ENCODE measurements at regions not wholly inside any gene's neighbourhood (a gene's known extent, or its start where the extent isn't known, plus 50 kb on each side); places are given as distances from the start of the nearest gene placed in this dataset.

DNA sequence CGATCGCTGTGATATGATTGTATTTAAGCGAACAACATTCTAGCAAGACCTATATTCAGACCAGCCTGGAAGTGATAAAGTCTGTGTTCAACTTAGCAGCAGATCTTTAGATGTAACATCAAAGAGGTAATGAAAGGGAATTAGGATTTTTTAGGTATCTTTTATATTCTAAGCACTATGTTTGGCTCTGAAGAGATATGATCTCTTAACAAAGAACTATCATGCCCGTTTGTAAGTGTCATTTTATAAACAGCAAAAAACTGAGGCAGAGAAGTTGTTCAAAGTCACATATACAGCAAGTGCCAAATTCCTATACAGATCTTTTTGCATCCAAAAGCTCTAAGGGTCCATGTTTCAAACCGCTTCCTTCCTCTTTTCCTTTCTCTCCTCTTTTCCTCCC is 53.0 kb upstream of the TIAM1 start:
- no peak for DNase-seq (ENCODE audit: extremely low read depth in 1 of 4, low spot score in 3 of 4)
- H3K79me2 ChIP-seq (ENCODE audit: control insufficient read depth, insufficient read depth, low read length) = no peaks in the 10 kb centered on the region
- no peaks in the 10 kb centered on the region for H3K4me1 ChIP-seq (replicated peaks in 1 of 2; ENCODE audit: control insufficient read depth in 2 of 2, insufficient read depth in 2 of 2, low read length in 2 of 2)
- BruUV-seq (replicated peaks) = no TSS peak
- no peaks in the 10 kb centered on the region for H3K36me3 ChIP-seq (ENCODE audit: control insufficient read depth, insufficient read depth, low read length)
- H3K9ac ChIP-seq (ENCODE audit: insufficient read depth in 1 of 2, low read depth in 2 of 2, low read length in 2 of 2) = no peak overlapping the region
- peaks cover 6 to 26% of the 10 kb centered on the region in 2 experiments; a peak in 3 of 5 replicates for H3K27me3 ChIP-seq (ENCODE audit: control insufficient read depth in 2 of 2, insufficient read depth in 2 of 2, low read length in 2 of 2)
- H3K27ac ChIP-seq (ENCODE audit: extremely low read depth, low read depth, low read length) = no peak overlapping the region
- H2AFZ ChIP-seq (ENCODE audit: low read depth, low read length) = no peak overlapping the region
- no peaks in the 10 kb centered on the region for H4K20me1 ChIP-seq (replicated peaks; ENCODE audit: control insufficient read depth, insufficient read depth, low read length)
- under 1% methylated on average over 5 of the region's 5 CpGs for WGBS (ENCODE audit: insufficient coverage, low coverage, missing lambda C conversion rate)
- CTCF ChIA-PET (ENCODE audit: low intra/inter-chr PET ratio) = no interaction called here
- intact Hi-C loops (cut with micrococcal nuclease) (no loop called here), in situ Hi-C loops (cut with MboI) (no loop called here)
- H3K4me3 ChIP-seq = no peak overlapping the region
- no peak for FAIRE-seq
- POLR2A ChIA-PET = no interaction called here
- no peak for ATAC-seq
- no peaks in the 10 kb centered on the region for H3K9me3 ChIP-seq (replicated peaks; ENCODE audit: control insufficient read depth, insufficient read depth, low read depth, low read length)
- H3K9me1 ChIP-seq (ENCODE audit: control insufficient read depth, insufficient read depth, low read length) = no peaks in the 10 kb centered on the region
- no peak overlapping the region for H3K4me2 ChIP-seq (ENCODE audit: insufficient read depth, low read length)
- no peak for TF ChIP-seq CTBP1 (IDR thresholded peaks at IDR 0.05; ENCODE audit: borderline replicate concordance)
- TF ChIP-seq, protein P1, sequence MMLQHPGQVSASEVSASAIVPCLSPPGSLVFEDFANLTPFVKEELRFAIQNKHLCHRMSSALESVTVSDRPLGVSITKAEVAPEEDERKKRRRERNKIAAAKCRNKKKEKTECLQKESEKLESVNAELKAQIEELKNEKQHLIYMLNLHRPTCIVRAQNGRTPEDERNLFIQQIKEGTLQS (IDR thresholded peaks at IDR 0.05) = no peak
- TF ChIP-seq, protein P1 (CRISPR knock-in tag; conservative IDR thresholded peaks at IDR 0.05) = no peak
- TF ChIP-seq CREM (IDR thresholded peaks at IDR 0.05; ENCODE audit: low read depth) = no peak
- TF ChIP-seq RHOXF2B (CRISPR knock-in tag; conservative IDR thresholded peaks at IDR 0.05) = no peak
- TF ChIP-seq FOXA3 (CRISPR knock-in tag; conservative IDR thresholded peaks at IDR 0.05 in 1 of 2, IDR thresholded peaks at IDR 0.05 in 1 of 2) = no peak
- TF ChIP-seq, protein P2, sequence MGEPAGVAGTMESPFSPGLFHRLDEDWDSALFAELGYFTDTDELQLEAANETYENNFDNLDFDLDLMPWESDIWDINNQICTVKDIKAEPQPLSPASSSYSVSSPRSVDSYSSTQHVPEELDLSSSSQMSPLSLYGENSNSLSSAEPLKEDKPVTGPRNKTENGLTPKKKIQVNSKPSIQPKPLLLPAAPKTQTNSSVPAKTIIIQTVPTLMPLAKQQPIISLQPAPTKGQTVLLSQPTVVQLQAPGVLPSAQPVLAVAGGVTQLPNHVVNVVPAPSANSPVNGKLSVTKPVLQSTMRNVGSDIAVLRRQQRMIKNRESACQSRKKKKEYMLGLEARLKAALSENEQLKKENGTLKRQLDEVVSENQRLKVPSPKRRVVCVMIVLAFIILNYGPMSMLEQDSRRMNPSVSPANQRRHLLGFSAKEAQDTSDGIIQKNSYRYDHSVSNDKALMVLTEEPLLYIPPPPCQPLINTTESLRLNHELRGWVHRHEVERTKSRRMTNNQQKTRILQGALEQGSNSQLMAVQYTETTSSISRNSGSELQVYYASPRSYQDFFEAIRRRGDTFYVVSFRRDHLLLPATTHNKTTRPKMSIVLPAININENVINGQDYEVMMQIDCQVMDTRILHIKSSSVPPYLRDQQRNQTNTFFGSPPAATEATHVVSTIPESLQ (CRISPR knock-in tag; IDR thresholded peaks at IDR 0.05) = no peak
- no peak for TF ChIP-seq ZNF584 (CRISPR knock-in tag; IDR thresholded peaks at IDR 0.05; ENCODE audit: low read depth)
- no peak for TF ChIP-seq ETV1 (tag; conservative IDR thresholded peaks at IDR 0.05; ENCODE audit: low read depth)
- TF ChIP-seq MECOM (CRISPR knock-in tag; IDR thresholded peaks at IDR 0.05) = no peak
- no peak for TF ChIP-seq NBN (IDR thresholded peaks at IDR 0.05; ENCODE audit: low read depth)
- no peak for TF ChIP-seq ZNF764 (CRISPR knock-in tag; IDR thresholded peaks at IDR 0.05; ENCODE audit: low read depth)
- TF ChIP-seq, protein P3, sequence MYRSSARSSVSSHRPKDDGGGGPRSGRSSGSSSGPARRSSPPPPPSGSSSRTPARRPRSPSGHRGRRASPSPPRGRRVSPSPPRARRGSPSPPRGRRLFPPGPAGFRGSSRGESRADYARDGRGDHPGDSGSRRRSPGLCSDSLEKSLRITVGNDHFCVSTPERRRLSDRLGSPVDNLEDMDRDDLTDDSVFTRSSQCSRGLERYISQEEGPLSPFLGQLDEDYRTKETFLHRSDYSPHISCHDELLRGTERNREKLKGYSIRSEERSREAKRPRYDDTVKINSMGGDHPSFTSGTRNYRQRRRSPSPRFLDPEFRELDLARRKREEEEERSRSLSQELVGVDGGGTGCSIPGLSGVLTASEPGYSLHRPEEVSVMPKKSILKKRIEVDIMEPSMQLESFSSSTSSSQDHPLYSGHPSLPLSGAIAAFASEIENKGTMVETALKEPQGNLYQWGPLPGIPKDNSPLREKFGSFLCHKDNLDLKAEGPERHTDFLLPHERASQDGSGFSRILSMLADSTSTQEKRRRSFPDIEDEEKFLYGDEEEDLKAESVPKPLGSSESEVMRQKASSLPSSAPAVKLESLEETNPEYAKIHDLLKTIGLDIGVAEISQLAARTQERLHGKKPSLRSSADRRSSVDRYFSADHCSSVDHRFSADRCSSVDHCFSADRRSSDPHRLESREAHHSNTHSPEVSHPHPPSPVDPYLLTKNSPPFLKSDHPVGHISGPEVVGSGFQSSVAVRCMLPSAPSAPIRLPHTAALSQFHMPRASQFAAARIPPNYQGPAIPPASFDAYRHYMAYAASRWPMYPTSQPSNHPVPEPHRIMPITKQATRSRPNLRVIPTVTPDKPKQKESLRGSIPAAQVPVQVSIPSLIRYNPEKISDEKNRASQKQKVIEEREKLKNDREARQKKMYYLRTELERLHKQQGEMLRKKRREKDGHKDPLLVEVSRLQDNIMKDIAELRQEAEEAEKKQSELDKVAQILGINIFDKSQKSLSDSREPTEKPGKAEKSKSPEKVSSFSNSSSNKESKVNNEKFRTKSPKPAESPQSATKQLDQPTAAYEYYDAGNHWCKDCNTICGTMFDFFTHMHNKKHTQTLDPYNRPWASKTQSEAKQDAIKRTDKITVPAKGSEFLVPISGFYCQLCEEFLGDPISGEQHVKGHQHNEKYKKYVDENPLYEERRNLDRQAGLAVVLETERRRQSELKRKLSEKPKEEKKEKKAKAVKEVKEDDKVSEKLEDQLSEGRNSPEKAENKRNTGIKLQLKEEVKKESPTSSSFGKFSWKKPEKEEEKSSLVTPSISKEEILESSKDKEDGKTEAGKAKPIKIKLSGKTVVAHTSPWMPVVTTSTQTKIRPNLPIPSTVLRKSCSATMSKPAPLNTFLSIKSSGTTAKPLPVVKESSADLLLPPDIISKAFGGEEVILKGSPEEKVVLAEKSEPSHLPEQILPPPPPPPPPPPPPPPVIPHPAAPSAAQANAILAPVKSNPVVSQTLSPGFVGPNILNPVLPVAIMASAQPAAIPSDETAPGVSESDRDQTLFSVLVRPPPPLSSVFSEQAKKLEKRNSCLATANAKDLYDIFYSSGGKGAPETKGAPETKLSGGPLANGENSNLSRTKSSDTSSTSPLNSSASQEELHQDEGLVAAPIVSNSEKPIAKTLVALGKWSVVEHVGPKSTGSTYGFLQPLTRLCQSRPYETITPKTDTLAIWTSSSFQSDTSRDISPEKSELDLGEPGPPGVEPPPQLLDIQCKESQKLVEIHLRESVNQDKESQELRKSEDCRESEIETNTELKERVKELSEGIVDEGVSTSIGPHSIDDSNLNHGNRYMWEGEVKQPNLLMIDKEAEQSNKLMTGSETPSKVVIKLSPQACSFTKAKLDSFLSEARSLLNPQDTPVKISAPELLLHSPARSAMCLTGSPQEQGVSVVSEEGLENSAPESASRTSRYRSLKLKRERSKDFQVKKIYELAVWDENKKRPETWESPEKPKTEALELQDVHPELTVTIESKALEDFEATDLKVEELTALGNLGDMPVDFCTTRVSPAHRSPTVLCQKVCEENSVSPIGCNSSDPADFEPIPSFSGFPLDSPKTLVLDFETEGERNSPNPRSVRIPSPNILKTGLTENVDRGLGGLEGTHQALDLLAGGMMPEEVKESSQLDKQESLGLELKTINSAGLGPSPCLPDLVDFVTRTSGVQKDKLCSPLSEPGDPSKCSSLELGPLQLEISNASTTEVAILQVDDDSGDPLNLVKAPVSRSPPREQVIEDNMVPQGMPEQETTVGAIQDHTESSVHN (IDR thresholded peaks at IDR 0.05; ENCODE audit: borderline replicate concordance in 1 of 2, low read depth in 1 of 2) = no peak
